K562 (cell line): ENCODE measurements at regions not wholly inside any gene's neighbourhood (a gene's known extent, or its start where the extent isn't known, plus 50 kb on each side); places are given as distances from the start of the nearest gene placed in this dataset.

Experiments
- ATAC-seq: fragments of 200-7000 bp; cut with Tn5 transposase; 3 replicates; pipeline ENCODE4 v1.9.1; 2020; ENCODE audit warnings: moderate library complexity
- BruUV-seq: library from RNA; stranded (reverse); fragments of 400-500 nt; replicated peaks from 2 replicates; lab custom pipeline; 2021; lab: Mats Ljungman, UMichigan
- CTCF ChIA-PET: fragments of 300-600 bp; formaldehyde crosslinking; extraction: SDS; loops from one replicate; lab custom pipeline; 2021; ENCODE audit warnings: low intra/inter-chr PET ratio; lab: Yijun Ruan, JAX
- POLR2A ChIA-PET: fragments of 300-600, 350-650 bp; sonication (Branson Sonifier 250); formaldehyde crosslinking; extraction: SDS; loops from one replicate; lab custom pipeline; 2021; ENCODE audit warnings: antibody characterized with exemption, inconsistent platforms; lab: Yijun Ruan, JAX
- DNase-seq, 4 experiments: peaks; one replicate each; pipeline versions ENCODE4 v3.0.0 to v3.0.0-alpha.2; 2011 to 2018; ENCODE audit warnings: low spot score in 3 of 4, mixed read lengths in 3 of 4; ENCODE audit errors: extremely low read depth in 1 of 4
- FAIRE-seq: peaks from 2 replicates; lab custom pipeline; 2011; peaks lifted over from hg19 to GRCh38; lab: Jason Lieb, UNC
- H2AFZ ChIP-seq: 2 replicates; pipeline ENCODE4 v1.6.0; 2011; ENCODE audit warnings: low read depth, low read length, control low read depth, inconsistent platforms
- H3K27ac ChIP-seq: fragments of 200-600 bp; 3 replicates; pipeline ENCODE4 v1.8.0; 2011; ENCODE audit warnings: low read depth, mild to moderate bottlenecking, control low read depth, inconsistent platforms, low read length, moderate library complexity, mixed read lengths; ENCODE audit errors: extremely low read depth
- H3K27me3 ChIP-seq, 2 experiments: fragments of 300-600 bp in 1 of 2; 2 replicates in 1 of 2; 3 replicates in 1 of 2; pipeline versions ENCODE4 v1.6.0 to v1.8.0; 2011; ENCODE audit warnings: inconsistent platforms in 2 of 2, low read length in 2 of 2, mild to moderate bottlenecking in 1 of 2, mixed read lengths in 1 of 2, moderate library complexity in 1 of 2; ENCODE audit not compliant: control insufficient read depth in 2 of 2, insufficient read depth in 2 of 2
- H3K36me3 ChIP-seq: fragments of 300-600 bp; 3 replicates; pipeline ENCODE4 v1.8.0; 2011; ENCODE audit warnings: mild to moderate bottlenecking, low read length, inconsistent platforms; ENCODE audit not compliant: control insufficient read depth, insufficient read depth
- H3K4me1 ChIP-seq, 2 experiments: fragments of 200-600 bp in 1 of 2; replicated peaks in 1 of 2; 2 replicates in 1 of 2; 3 replicates in 1 of 2; pipeline versions ENCODE4 v1.5.1 to v1.8.0; 2011; ENCODE audit warnings: inconsistent platforms in 2 of 2, low read length in 2 of 2, mild to moderate bottlenecking in 1 of 2, mixed read lengths in 1 of 2, moderate library complexity in 1 of 2; ENCODE audit not compliant: control insufficient read depth in 2 of 2, insufficient read depth in 2 of 2
- H3K4me2 ChIP-seq: 2 replicates; pipeline ENCODE4 v1.6.1; 2011; ENCODE audit warnings: low read length, control low read depth, inconsistent platforms, mixed read lengths; ENCODE audit not compliant: insufficient read depth
- H3K4me3 ChIP-seq: fragments of 200-600 bp; sonication (generic), shearing (Covaris generic); 2 replicates; pipeline ENCODE4 v1.5.1; 2016; ENCODE audit warnings: control low read depth, inconsistent platforms
- H3K79me2 ChIP-seq: fragments of 200-600 bp; 3 replicates; pipeline ENCODE4 v1.8.0; 2011; ENCODE audit warnings: low read length, inconsistent platforms; ENCODE audit not compliant: control insufficient read depth, insufficient read depth
- H3K9ac ChIP-seq, 2 experiments: 2 replicates each; pipeline versions ENCODE4 v1.6.0 to v1.6.1; 2011; ENCODE audit warnings: low read depth in 2 of 2, low read length in 2 of 2, control low read depth in 1 of 2, inconsistent platforms in 1 of 2, mild to moderate bottlenecking in 1 of 2, mixed read lengths in 1 of 2; ENCODE audit not compliant: insufficient read depth in 1 of 2
- H3K9me1 ChIP-seq: one replicate; pipeline ENCODE4 v1.6.0; 2011; ENCODE audit warnings: inconsistent platforms, mild to moderate bottlenecking, low read length, moderate library complexity; ENCODE audit not compliant: control insufficient read depth, insufficient read depth
- H3K9me3 ChIP-seq: replicated peaks from 2 replicates; pipeline ENCODE4 v1.5.1; 2011; ENCODE audit warnings: low read depth, low read length, inconsistent platforms; ENCODE audit not compliant: control insufficient read depth, insufficient read depth
- H4K20me1 ChIP-seq: replicated peaks from 2 replicates; pipeline ENCODE4 v1.6.1; 2011; ENCODE audit warnings: low read length, inconsistent platforms, mixed read lengths; ENCODE audit not compliant: control insufficient read depth, insufficient read depth
- CEBPG ChIP-seq, 3 experiments: fragments of 200-800 bp in 1 of 3; sonication (Bioruptor generic) in 1 of 3; sonication (generic) in 1 of 3; formaldehyde crosslinking in 1 of 3; IDR thresholded peaks in 2 of 3; conservative IDR thresholded peaks in 1 of 3; 2 replicates each; pipeline versions ENCODE4 v1.6.1 to v1.8.0; 2016 to 2022; ENCODE audit warnings: missing compliant biosample characterization in 2 of 3, missing genetic modification characterization in 2 of 3, mild to moderate bottlenecking in 1 of 3, missing genetic modification reagents in 1 of 3
- CREB3 ChIP-seq: fragments of 450-650 bp; conservative IDR thresholded peaks from 2 replicates; pipeline ENCODE4 v1.6.1; 2016; ENCODE audit warnings: missing genetic modification characterization, low read depth, mild to moderate bottlenecking, missing compliant biosample characterization, moderate library complexity
- JUNB ChIP-seq: fragments of 450-650 bp; formaldehyde crosslinking; conservative IDR thresholded peaks from 2 replicates; pipeline ENCODE4 v1.4.0; 2020; ENCODE audit warnings: mild to moderate bottlenecking
- NR1H2 ChIP-seq: sonication (generic); formaldehyde crosslinking; IDR thresholded peaks from 2 replicates; pipeline ENCODE4 v1.4.0; 2020; ENCODE audit warnings: mild to moderate bottlenecking, missing genetic modification reagents
- SIN3A ChIP-seq, 2 experiments: fragments of 150-350 bp in 1 of 2; IDR thresholded peaks; 2 replicates each; pipeline ENCODE4 v1.6.1; 2011 to 2016; ENCODE audit warnings: borderline replicate concordance in 2 of 2, low read depth in 2 of 2, low read length in 2 of 2, mild to moderate bottlenecking in 2 of 2, moderate library complexity in 2 of 2; ENCODE audit not compliant: control insufficient read depth in 1 of 2
- TCF7 ChIP-seq: sonication (generic); IDR thresholded peaks from 2 replicates; pipeline ENCODE4 v1.6.1; 2016; ENCODE audit warnings: antibody characterized with exemption, borderline replicate concordance
- XRCC3 ChIP-seq: fragments of 450-650 bp; IDR thresholded peaks from 2 replicates; pipeline ENCODE4 v1.6.1; 2017; ENCODE audit warnings: mild to moderate bottlenecking, moderate library complexity
- ZKSCAN3 ChIP-seq: fragments of 250-450 bp; sonication (Bioruptor Pico); IDR thresholded peaks from 2 replicates; pipeline ENCODE4 v1.4.0; 2020
- ZNF133 ChIP-seq: fragments of 250-450 bp; sonication (Bioruptor Pico); IDR thresholded peaks from 2 replicates; pipeline ENCODE4 v1.4.0; 2020; ENCODE audit warnings: mild to moderate bottlenecking
- ZNF134 ChIP-seq: fragments of 250-450 bp; sonication (Bioruptor Pico); conservative IDR thresholded peaks from 2 replicates; pipeline ENCODE4 v1.4.0; 2020
- ZNF280A ChIP-seq: fragments of 450-650 bp; IDR thresholded peaks from 2 replicates; pipeline ENCODE4 v1.6.1; 2018; ENCODE audit warnings: mild to moderate bottlenecking, low read depth; ENCODE audit not compliant: partially characterized antibody
- WGBS: fragments of 100-300 bp; shearing (Covaris generic); methylation state at CpG from one replicate; pipeline ENCODE4 v1.1.6; 2016; ENCODE audit warnings: low coverage, mixed read lengths; ENCODE audit not compliant: insufficient coverage; ENCODE audit errors: missing lambda C conversion rate; 5-methylcytosine and 5-hydroxymethylcytosine counted together
- in situ Hi-C: fragments of 300-500 bp; cut with MboI; formaldehyde crosslinking; loops from 4 replicates; pipeline ENCODE4 v1.15.0; 2018; ENCODE audit warnings: inconsistent platforms, mixed read lengths
- intact Hi-C: fragments of 100-400 bp; cut with micrococcal nuclease; formaldehyde crosslinking; loops from 2 replicates; pipeline ENCODE4 v1.14.2; 2022
- TF ChIP-seq, protein P1 (sequence below), 3 experiments: IDR thresholded peaks in 2 of 3; conservative IDR thresholded peaks in 1 of 3; 2 replicates each; pipeline ENCODE4 v1.5.1; 2011 to 2012; ENCODE audit warnings: low read length in 3 of 3, mild to moderate bottlenecking in 3 of 3, control low read depth in 2 of 3, improper control_type of control experiment in 1 of 3, inconsistent platforms in 1 of 3, low read depth in 1 of 3, mixed read lengths in 1 of 3, moderate library complexity in 1 of 3; ENCODE audit not compliant: insufficient read depth in 2 of 3
- TF ChIP-seq, protein P2 (sequence below): fragments of 450-650 bp; IDR thresholded peaks from 2 replicates; pipeline ENCODE4 v1.6.1; 2016; ENCODE audit warnings: borderline replicate concordance
- TF ChIP-seq, protein P3 (sequence below): IDR thresholded peaks from 2 replicates; pipeline ENCODE4 v1.6.1; 2012; ENCODE audit warnings: low read depth, low read length, improper control_type of control experiment, borderline replicate concordance

DNA sequence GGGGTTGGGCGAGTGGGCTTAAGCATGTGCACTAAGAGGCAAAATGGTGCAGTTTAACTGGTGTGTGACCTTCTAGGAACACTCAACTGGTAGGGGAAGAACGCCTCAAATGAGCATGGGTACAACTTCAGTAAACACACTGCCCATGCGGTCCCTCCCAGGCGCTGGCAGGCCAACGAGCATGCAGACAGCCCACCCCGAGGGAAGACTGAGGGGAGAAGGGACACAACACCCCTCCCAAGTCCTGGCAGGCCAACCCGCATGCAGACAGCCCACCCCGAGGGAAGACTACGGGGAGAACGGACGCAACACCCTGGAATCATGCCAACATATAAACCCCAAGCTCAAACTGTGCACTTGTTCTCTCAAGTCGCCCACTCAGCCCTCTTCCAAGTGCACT lies 456.0 kb downstream of the FBXO15 start:
- no peak for ATAC-seq
- H3K9me1 ChIP-seq, result no peaks in the 10 kb centered on the region
- WGBS, result 2% methylated on average over 8 of the region's 12 CpGs
- in situ Hi-C loops, result no loop called here
- H4K20me1 ChIP-seq, result no peaks in the 10 kb centered on the region
- DNase-seq, result no peak
- no peaks in the 10 kb centered on the region for H3K9me3 ChIP-seq
- no peaks in the 10 kb centered on the region for H3K4me1 ChIP-seq
- ChIA-PET CTCF (no interaction called here), POLR2A (no interaction called here)
- no peak overlapping the region for H3K27ac ChIP-seq
- intact Hi-C loops, result no loop called here
- no peaks in the 10 kb centered on the region for H3K79me2 ChIP-seq
- H3K4me2 ChIP-seq, result no peak overlapping the region
- no peak for FAIRE-seq
- no peak overlapping the region for H2AFZ ChIP-seq
- H3K4me3 ChIP-seq, result no peak overlapping the region
- H3K9ac ChIP-seq, result no peak overlapping the region
- no peaks in the 10 kb centered on the region for H3K27me3 ChIP-seq
- BruUV-seq, result no TSS peak
- no peaks in the 10 kb centered on the region for H3K36me3 ChIP-seq
- no peak for TF ChIP-seq TCF7
- TF ChIP-seq, protein P1, sequence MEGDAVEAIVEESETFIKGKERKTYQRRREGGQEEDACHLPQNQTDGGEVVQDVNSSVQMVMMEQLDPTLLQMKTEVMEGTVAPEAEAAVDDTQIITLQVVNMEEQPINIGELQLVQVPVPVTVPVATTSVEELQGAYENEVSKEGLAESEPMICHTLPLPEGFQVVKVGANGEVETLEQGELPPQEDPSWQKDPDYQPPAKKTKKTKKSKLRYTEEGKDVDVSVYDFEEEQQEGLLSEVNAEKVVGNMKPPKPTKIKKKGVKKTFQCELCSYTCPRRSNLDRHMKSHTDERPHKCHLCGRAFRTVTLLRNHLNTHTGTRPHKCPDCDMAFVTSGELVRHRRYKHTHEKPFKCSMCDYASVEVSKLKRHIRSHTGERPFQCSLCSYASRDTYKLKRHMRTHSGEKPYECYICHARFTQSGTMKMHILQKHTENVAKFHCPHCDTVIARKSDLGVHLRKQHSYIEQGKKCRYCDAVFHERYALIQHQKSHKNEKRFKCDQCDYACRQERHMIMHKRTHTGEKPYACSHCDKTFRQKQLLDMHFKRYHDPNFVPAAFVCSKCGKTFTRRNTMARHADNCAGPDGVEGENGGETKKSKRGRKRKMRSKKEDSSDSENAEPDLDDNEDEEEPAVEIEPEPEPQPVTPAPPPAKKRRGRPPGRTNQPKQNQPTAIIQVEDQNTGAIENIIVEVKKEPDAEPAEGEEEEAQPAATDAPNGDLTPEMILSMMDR (IDR thresholded peaks at IDR 0.05 in 2 of 3, conservative IDR thresholded peaks at IDR 0.05 in 1 of 3; ENCODE audit: insufficient read depth in 2 of 3, low read depth in 1 of 3, low read length in 3 of 3), result no peak
- no peak for TF ChIP-seq SIN3A (IDR thresholded peaks at IDR 0.05; ENCODE audit: borderline replicate concordance in 2 of 2, control insufficient read depth in 1 of 2, low read depth in 2 of 2, low read length in 2 of 2)
- no peak for TF ChIP-seq CEBPG (CRISPR knock-in tag; IDR thresholded peaks at IDR 0.05)
- TF ChIP-seq CEBPG (tag; conservative IDR thresholded peaks at IDR 0.05 in 1 of 2, IDR thresholded peaks at IDR 0.05 in 1 of 2), result no peak
- TF ChIP-seq NR1H2 (CRISPR knock-in tag), result no peak
- no peak for TF ChIP-seq ZNF280A
- TF ChIP-seq CREB3 (tag), result no peak
- TF ChIP-seq, protein P2, sequence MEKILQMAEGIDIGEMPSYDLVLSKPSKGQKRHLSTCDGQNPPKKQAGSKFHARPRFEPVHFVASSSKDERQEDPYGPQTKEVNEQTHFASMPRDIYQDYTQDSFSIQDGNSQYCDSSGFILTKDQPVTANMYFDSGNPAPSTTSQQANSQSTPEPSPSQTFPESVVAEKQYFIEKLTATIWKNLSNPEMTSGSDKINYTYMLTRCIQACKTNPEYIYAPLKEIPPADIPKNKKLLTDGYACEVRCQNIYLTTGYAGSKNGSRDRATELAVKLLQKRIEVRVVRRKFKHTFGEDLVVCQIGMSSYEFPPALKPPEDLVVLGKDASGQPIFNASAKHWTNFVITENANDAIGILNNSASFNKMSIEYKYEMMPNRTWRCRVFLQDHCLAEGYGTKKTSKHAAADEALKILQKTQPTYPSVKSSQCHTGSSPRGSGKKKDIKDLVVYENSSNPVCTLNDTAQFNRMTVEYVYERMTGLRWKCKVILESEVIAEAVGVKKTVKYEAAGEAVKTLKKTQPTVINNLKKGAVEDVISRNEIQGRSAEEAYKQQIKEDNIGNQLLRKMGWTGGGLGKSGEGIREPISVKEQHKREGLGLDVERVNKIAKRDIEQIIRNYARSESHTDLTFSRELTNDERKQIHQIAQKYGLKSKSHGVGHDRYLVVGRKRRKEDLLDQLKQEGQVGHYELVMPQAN, result no peak
- TF ChIP-seq JUNB (CRISPR knock-in tag), result no peak
- TF ChIP-seq ZNF134, result no peak
- TF ChIP-seq ZKSCAN3 (CRISPR knock-in tag), result no peak
- TF ChIP-seq, protein P3, sequence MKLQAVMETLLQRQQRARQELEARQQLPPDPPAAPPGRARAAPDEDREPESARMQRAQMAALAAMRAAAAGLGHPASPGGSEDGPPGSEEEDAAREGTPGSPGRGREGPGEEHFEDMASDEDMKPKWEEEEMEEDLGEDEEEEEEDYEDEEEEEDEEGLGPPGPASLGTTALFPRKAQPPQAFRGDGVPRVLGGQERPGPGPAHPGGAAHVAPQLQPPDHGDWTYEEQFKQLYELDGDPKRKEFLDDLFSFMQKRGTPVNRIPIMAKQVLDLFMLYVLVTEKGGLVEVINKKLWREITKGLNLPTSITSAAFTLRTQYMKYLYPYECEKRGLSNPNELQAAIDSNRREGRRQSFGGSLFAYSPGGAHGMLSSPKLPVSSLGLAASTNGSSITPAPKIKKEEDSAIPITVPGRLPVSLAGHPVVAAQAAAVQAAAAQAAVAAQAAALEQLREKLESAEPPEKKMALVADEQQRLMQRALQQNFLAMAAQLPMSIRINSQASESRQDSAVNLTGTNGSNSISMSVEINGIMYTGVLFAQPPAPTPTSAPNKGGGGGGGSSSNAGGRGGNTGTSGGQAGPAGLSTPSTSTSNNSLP, result no peak
- TF ChIP-seq XRCC3, result no peak
- no peak for TF ChIP-seq ZNF133 (CRISPR knock-in tag)
